Ovary (tissue), 7 donors: ENCODE measurements at regions not wholly inside any gene's neighbourhood (a gene's known extent, or its start where the extent isn't known, plus 50 kb on each side); places are given as distances from the start of the nearest gene placed in this dataset.

Source experiments
- DNase-seq, 5 donors: peaks; one replicate each; pipeline ENCODE4 v3.0.0-alpha.2; 2019 to 2020
- H3K27ac ChIP-seq, 2 donors: fragments of 200-600 bp; one replicate each; pipeline versions ENCODE4 v1.5.1 to v1.8.0; 2019 to 2022
- H3K27me3 ChIP-seq: fragments of 200-600 bp; one replicate; pipeline ENCODE4 v1.8.0; 2022
- H3K36me3 ChIP-seq: fragments of 200-600 bp; sonication (generic); one replicate; pipeline ENCODE4 v1.5.1; 2019
- H3K4me1 ChIP-seq: one replicate; pipeline ENCODE4 v1.8.1; 2013; ENCODE audit warnings: mild to moderate bottlenecking, moderate library complexity; ENCODE audit not compliant: insufficient read depth
- H3K4me3 ChIP-seq: fragments of 200-600 bp; sonication (generic); one replicate; pipeline ENCODE4 v1.5.1; 2017
- H3K9me3 ChIP-seq, 2 donors: fragments of 200-600 bp in 1 of 2; sonication (generic) in 1 of 2; one replicate each; pipeline versions ENCODE4 v1.5.1 to v1.8.1; 2013 to 2019; ENCODE audit warnings: mild to moderate bottlenecking in 1 of 2, moderate library complexity in 1 of 2
- EP300 ChIP-seq: sonication (generic); formaldehyde crosslinking; IDR thresholded peaks from one replicate; pipeline ENCODE4 v1.6.1; 2017; ENCODE audit warnings: antibody characterized with exemption
- POLR2A ChIP-seq: fragments of 450-650 bp; IDR thresholded peaks from one replicate; pipeline ENCODE4 v1.6.1; 2017; ENCODE audit warnings: antibody characterized with exemption, mild to moderate bottlenecking, moderate library complexity
- WGBS, 3 donors: extraction: QIAGEN DNeasy Blood & Tissue Kit in 1 of 3; methylation state at CpG; one replicate each; pipeline versions ENCODE4 v1.1.5 to v1.1.7; 2013 to 2017; 5-methylcytosine and 5-hydroxymethylcytosine counted together
- intact Hi-C, 4 donors: fragments of 100-400 bp; cut with DNase I; formaldehyde crosslinking; loops; one replicate each; pipeline versions ENCODE4 v1.11.0 to v1.15.1; 2022 to 2023
- TF ChIP-seq, protein P1 (sequence below), 3 donors: fragments of 450-650 bp in 2 of 3; fragments of 200-600 bp in 1 of 3; IDR thresholded peaks; one replicate each; pipeline versions ENCODE4 v1.5.1 to v1.8.0; 2016 to 2022; ENCODE audit warnings: antibody characterized with exemption in 3 of 3, mild to moderate bottlenecking in 1 of 3
- donor health status: DM: no; HTN: no; CAD: no; lungs with moderate emphysema.
- donor health status: DM: no; HTN: no; CAD: no.
- donor health status: Bipolar disorder and iron deficiency.
- donor health status: DM: no; HTN: no; CAD: no.
- donor health status: DM: yes; HTN: yes; CAD: no.

DNA sequence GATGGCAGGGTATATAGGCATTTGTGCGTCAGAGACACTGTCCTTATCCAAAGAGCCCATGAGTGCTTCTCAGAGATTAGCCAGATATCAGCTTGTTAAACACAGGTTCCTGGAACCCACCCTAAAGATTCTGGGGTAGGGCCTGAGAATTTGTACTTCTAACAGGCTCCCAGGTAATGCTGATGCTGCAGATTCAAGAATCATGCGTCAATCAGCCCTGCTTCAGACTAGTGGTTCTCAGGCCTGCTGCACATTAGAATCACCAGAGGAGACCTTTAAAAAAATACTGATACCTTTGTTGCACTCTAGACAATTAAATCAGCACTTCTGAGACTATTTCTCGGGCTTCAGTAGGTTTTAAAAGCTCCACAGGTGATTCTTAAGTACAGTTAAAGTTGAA is 369.5 kb downstream of the MFSD1 start:
- H3K4me3 ChIP-seq: no peak overlapping the region
- H3K36me3 ChIP-seq: no peaks in the 10 kb centered on the region
- DNase-seq: no peak
- TF ChIP-seq EP300: no peak
- TF ChIP-seq POLR2A: no peak
- TF ChIP-seq, protein P1, sequence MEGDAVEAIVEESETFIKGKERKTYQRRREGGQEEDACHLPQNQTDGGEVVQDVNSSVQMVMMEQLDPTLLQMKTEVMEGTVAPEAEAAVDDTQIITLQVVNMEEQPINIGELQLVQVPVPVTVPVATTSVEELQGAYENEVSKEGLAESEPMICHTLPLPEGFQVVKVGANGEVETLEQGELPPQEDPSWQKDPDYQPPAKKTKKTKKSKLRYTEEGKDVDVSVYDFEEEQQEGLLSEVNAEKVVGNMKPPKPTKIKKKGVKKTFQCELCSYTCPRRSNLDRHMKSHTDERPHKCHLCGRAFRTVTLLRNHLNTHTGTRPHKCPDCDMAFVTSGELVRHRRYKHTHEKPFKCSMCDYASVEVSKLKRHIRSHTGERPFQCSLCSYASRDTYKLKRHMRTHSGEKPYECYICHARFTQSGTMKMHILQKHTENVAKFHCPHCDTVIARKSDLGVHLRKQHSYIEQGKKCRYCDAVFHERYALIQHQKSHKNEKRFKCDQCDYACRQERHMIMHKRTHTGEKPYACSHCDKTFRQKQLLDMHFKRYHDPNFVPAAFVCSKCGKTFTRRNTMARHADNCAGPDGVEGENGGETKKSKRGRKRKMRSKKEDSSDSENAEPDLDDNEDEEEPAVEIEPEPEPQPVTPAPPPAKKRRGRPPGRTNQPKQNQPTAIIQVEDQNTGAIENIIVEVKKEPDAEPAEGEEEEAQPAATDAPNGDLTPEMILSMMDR (IDR thresholded peaks at IDR 0.05): no peak
- no peaks in the 10 kb centered on the region for H3K9me3 ChIP-seq
- 44 to 68% (median 59%) methylated on average over 3 of the region's 3 CpGs for WGBS, 3 donors
- intact Hi-C loops: no loop called here
- no peaks in the 10 kb centered on the region for H3K27me3 ChIP-seq
- H3K27ac ChIP-seq: no peak overlapping the region
- H3K4me1 ChIP-seq: no peaks in the 10 kb centered on the region

DNA sequence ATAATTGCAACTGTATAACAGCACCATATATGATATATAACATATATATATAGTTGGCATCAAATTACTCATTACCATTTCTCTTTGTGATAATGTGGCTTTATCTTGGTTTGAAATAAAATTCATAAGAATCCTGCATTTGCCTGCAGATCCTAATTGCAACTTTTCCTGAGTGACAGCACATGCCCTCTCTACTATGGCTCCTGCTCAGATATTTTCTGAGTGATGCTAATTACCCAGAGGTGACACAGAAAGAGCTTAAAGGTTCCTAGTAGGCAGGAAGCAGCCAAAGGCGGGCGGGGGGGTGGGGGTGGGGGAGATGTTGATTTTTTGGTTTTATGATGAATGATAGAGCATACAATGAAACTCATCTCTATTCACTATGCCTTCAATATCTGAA is 370.6 kb downstream of the MFSD1 start:
- Histone ChIP-seq H3K27me3 (no peaks in the 10 kb centered on the region), H3K27ac (no peak overlapping the region), H3K9me3 (no peaks in the 10 kb centered on the region), H3K4me1 (no peaks in the 10 kb centered on the region), H3K4me3 (no peak overlapping the region), H3K36me3 (no peaks in the 10 kb centered on the region)
- no peak for TF ChIP-seq EP300
- TF ChIP-seq, protein P1 (IDR thresholded peaks at IDR 0.05): no peak
- TF ChIP-seq POLR2A: no peak
- DNase-seq: no peak
- WGBS, 3 donors: 55 to 74% (median 65%) methylated on average over 2 of the region's 2 CpGs
- intact Hi-C loops: no loop called here

DNA sequence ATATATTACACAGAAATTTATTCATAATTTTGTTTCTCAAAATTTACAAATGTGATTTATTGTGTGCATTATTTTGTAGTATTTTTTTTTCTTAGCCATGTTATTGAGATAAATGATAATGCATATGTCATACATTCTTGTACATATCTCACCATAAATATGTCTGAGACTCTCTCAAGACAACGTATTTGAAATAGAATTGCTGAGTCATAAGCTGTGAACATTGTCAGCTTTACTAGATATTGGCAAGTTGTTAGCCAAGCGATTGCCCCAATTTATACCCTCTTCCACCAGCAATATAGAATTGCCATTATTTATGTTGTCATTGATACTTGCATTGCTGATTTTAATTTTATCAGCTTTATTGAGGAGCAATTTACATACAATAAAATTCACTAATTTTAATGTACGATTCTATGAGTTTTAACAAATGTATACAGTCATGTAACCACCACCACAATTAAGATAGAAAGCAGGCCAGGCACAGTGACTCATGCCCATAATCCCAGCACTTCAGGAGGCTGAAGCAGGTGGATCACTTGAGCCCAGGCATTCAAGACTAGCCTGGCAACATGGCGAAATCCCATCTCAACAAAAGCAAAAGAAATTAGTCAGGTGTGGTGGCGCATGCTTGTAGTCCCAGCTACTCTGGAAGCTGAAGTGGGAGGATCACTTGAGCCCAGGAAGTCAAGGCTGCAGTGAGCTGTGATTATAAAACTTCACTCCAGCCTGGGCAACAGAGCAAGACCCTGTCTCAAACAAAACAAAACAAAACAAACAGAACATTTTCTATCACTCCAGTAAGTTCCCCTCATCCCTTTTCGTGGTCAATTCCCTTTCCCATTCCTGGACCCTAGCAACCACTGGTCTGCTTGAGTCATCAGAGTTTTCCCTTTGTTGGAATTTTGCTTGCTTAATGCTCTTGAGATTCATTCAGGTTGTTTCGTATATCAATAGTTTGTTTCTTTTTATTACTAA is 373.1 kb downstream of the MFSD1 start:
- WGBS, 3 donors: 65 to 72% (median 71%) methylated on average over 7 of the region's 7 CpGs
- intact Hi-C loops: no loop called here
- no peaks in the 10 kb centered on the region for H3K9me3 ChIP-seq
- no peak overlapping the region for H3K4me3 ChIP-seq
- H3K36me3 ChIP-seq: no peaks in the 10 kb centered on the region
- DNase-seq: no peak
- H3K27me3 ChIP-seq: no peaks in the 10 kb centered on the region
- no peak overlapping the region for H3K27ac ChIP-seq
- H3K4me1 ChIP-seq: no peaks in the 10 kb centered on the region
- TF ChIP-seq, protein P1 (IDR thresholded peaks at IDR 0.05): no peak
- TF ChIP-seq POLR2A: no peak
- TF ChIP-seq EP300: no peak

DNA sequence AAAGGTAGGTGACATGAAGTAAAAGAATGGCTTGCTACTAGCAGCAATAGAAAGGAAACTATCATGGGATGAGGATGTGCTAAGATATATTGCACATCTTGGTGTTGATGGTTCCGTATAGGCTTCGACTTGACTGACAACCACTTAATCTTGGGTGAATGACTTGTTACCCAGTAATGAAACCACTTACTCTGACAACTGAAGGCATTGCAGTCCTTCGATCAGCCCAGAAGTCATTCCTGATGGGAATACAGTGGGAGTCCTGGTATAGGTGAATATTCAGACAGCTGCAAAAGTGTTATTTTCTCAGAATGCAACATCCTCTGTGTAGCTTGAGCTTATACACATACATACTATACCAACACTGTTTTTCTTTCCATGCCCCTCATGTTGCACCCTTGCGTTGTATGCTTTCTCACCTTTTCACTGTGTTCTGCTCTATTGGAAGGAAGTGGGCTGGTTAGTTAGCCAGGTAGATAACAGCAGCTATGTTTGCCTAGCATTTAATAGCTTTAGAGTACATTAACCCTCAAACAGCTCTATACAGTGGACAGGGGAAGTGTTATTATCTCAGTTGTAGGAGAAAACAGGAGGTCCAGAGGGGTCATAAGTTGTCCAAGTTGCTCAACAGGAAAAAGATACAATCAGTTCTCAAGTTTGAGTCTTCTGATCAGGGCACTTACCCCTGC is 376.5 kb downstream of the MFSD1 start:
- Histone ChIP-seq H3K36me3 (no peaks in the 10 kb centered on the region), H3K4me1 (no peaks in the 10 kb centered on the region), H3K4me3 (no peak overlapping the region), H3K9me3 (no peaks in the 10 kb centered on the region), H3K27ac (no peak overlapping the region), H3K27me3 (no peaks in the 10 kb centered on the region)
- WGBS, 3 donors: 85 to 93% (median 88%) methylated on average over 4 of the region's 4 CpGs
- DNase-seq: no peak
- intact Hi-C loops: no loop called here
- TF ChIP-seq EP300 (no peak), POLR2A (no peak)
- TF ChIP-seq, protein P1 (IDR thresholded peaks at IDR 0.05): no peak
